ENCODE measurements at regions not wholly inside any gene's neighbourhood (a gene's known extent, or its start where the extent isn't known, plus 50 kb on each side); places are given as distances from the start of the nearest gene placed in this dataset.

DNA sequence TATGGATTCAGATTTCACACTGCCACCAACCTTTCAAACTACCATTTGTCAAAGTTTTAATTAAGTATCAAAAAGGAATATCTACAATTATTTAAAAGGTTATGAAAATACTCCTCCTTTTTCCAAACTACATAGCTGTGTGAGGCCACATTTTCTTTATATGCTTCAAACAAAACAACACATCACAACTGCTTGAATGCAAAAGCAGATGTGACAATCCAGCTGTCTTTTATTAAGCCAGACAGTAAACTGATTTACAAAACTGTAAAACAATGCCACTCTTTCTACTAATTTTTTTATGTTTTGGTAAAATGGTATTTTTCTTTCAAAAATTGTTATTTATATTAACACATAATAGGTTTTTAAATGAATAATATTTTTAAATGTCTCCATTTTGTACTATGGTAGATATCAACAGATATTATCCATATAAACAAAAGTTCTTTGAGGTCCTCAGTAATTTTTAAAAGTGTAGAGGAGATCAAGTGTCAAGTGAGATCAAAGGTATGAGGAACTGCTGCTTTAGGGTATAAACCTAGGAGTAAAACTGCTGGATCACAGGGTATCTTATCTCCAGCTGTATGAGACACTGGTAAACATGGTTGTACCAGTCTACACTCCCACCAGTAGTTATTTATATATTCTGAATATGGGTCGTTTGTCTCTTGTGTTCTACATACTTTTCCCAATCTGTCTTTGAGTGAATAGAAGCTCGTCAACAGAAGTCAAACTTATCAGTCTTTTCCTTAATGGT lies 68.8 kb upstream of the SERTAD2 start:
- H3K4me3 Mint-ChIP-seq (ENCODE audit: low read depth), result no peak overlapping the region
- peaks cover 10% of the 10 kb centered on the region for H3K4me1 Mint-ChIP-seq (ENCODE audit: low read depth)
- no peak for DNase-seq (ENCODE audit: low spot score, unreplicated experiment)
- H3K27ac Mint-ChIP-seq, result no peak overlapping the region
- no peaks in the 10 kb centered on the region for H3K9me3 Mint-ChIP-seq (ENCODE audit: low read depth)
- H3K36me3 Mint-ChIP-seq (ENCODE audit: insufficient read depth), result no peaks in the 10 kb centered on the region
- no peaks in the 10 kb centered on the region for H3K27me3 Mint-ChIP-seq
- TF ChIP-seq, protein P1, sequence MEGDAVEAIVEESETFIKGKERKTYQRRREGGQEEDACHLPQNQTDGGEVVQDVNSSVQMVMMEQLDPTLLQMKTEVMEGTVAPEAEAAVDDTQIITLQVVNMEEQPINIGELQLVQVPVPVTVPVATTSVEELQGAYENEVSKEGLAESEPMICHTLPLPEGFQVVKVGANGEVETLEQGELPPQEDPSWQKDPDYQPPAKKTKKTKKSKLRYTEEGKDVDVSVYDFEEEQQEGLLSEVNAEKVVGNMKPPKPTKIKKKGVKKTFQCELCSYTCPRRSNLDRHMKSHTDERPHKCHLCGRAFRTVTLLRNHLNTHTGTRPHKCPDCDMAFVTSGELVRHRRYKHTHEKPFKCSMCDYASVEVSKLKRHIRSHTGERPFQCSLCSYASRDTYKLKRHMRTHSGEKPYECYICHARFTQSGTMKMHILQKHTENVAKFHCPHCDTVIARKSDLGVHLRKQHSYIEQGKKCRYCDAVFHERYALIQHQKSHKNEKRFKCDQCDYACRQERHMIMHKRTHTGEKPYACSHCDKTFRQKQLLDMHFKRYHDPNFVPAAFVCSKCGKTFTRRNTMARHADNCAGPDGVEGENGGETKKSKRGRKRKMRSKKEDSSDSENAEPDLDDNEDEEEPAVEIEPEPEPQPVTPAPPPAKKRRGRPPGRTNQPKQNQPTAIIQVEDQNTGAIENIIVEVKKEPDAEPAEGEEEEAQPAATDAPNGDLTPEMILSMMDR (IDR thresholded peaks at IDR 0.05; ENCODE audit: unreplicated experiment), result no peak

DNA sequence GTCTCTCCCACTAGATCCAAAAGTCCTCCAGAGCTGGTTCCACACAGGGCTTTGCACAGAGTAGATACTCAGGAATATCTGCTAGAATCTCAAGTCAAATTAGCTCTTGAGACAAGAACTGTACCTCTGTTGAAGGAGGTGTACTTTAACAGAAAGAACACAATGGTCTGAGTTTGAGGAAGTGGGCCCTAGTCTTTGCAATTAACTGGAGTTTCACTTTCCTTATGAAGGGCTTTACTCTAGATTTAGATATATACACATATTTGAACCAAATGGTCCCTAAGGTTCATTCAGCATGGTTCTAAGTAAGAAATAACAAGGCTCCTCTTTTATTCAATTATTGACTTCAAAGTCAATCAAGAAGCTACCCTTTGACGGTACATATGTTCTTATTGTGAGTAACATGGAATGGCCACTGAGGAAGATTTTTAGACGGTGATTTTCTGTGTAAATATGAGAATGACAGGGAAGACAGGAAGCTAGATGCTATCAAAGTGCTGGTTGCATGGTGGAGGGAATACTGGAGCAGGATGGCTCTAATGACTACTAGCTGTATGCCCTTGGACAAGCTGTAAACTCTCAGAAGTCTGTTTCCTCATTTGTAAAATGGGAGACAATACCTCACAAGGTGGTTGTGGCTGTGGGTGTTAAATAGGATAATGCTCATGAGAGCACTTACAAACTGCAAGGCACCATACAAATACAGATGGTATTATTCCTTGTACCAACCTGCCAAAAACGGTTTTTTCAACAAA lies 73.5 kb upstream of the SERTAD2 start:
- TF ChIP-seq, protein P1 (IDR thresholded peaks at IDR 0.05; ENCODE audit: unreplicated experiment), result no peak
- no peaks in the 10 kb centered on the region for H3K9me3 Mint-ChIP-seq (ENCODE audit: low read depth)
- H3K4me3 Mint-ChIP-seq (ENCODE audit: low read depth), result no peak overlapping the region
- no peak overlapping the region for H3K27ac Mint-ChIP-seq
- H3K4me1 Mint-ChIP-seq (ENCODE audit: low read depth), result peaks cover 35% of the 10 kb centered on the region
- DNase-seq (ENCODE audit: low spot score, unreplicated experiment), result no peak
- H3K36me3 Mint-ChIP-seq (ENCODE audit: insufficient read depth), result no peaks in the 10 kb centered on the region
- no peaks in the 10 kb centered on the region for H3K27me3 Mint-ChIP-seq

DNA sequence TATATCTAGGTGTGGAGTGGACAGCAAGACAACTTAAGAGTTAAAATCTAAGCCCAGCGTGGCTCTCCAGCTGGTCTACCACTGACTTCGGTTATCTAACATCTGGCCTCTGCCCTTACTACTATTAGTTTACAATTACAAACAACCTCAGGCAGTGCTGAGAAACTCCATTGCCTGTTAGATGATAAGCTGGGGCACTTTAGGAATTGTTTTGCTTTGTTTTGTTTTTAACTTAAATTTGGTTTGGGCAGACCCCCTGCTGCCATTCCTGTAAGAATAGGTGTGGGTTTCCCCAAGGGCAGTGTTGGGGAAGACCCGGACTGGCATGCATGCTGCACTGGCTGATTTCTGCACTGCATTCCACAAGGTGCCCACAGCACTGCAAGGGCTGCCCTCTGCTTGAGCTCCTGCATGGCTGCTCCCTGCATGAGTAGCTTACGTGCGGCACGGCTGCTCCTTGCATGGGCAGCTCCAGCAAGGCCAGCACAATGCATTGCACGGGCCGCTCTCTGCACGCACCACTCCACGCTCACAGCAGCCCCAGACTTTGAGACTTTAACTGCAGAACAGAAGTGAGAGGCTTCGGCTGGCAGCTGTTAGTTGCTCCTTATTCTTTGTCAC lies 74.2 kb upstream of the SERTAD2 start:
- H3K27me3 Mint-ChIP-seq, result no peaks in the 10 kb centered on the region
- TF ChIP-seq, protein P1 (IDR thresholded peaks at IDR 0.05; ENCODE audit: unreplicated experiment), result no peak
- H3K4me1 Mint-ChIP-seq (ENCODE audit: low read depth), result peaks cover 41% of the 10 kb centered on the region
- H3K27ac Mint-ChIP-seq, result peak overlapping the region; percentile 40
- no peaks in the 10 kb centered on the region for H3K36me3 Mint-ChIP-seq (ENCODE audit: insufficient read depth)
- no peaks in the 10 kb centered on the region for H3K9me3 Mint-ChIP-seq (ENCODE audit: low read depth)
- peak overlapping the region; percentile 12 for H3K4me3 Mint-ChIP-seq (ENCODE audit: low read depth)
- DNase-seq (ENCODE audit: low spot score, unreplicated experiment), result peak; percentile 14

DNA sequence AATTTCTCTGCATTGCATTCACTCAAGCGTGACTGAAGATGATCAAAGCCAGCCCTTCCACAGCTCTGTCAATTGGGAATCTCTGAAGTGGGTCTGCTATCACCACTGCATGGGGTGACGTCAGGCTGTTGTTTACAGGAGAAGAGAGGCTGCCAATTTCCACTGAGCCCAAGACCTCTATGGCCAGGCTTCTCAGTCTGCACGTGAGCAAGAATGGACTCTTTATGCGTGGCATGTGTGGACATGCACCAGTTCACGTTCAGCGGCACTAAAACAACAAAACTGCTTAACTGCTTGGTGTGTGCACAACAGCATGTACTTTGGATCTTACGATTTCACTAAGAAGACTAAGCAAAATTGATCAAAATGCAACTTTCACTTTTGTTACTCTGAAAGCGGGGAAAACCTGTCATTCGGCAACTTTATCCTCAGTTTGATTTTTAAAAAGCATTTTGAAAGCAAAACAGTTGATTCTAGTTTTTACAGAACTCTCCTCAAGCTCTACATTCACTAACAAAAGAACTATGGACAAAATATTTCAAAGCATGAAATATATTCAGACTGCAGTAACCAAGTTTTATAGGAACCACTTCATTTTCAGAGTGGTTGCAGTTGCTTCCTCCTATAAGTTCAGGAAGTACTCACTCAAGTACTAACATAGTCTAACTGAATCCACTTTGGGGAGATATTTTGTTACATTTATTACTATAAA lies 77.0 kb upstream of the SERTAD2 start:
- Mint-ChIP-seq H3K27me3 (no peaks in the 10 kb centered on the region), H3K4me1 (ENCODE audit: low read depth) (peaks cover 53% of the 10 kb centered on the region), H3K4me3 (ENCODE audit: low read depth) (no peak overlapping the region), H3K9me3 (ENCODE audit: low read depth) (no peaks in the 10 kb centered on the region), H3K36me3 (ENCODE audit: insufficient read depth) (no peaks in the 10 kb centered on the region), H3K27ac (peak overlapping the region; percentile 78)
- TF ChIP-seq, protein P1 (IDR thresholded peaks at IDR 0.05; ENCODE audit: unreplicated experiment), result no peak
- DNase-seq (ENCODE audit: low spot score, unreplicated experiment), result no peak

DNA sequence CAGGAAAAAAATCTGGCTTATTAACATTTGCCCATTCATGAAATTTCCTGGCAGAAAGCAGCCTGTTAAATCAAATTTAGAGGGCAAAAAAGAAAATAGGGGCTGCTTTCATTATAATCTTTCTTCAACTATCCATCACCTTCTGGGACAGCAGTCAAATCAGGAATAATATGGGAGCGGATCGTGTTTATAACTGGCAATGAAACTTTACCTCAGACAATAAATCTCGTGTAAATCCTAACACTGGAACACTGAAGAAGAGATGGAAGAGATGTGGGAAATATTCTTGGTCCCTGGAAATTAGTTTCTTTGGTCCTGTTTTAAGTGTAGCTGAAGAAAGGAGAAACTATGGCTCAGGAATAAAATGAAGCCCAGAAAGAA lies 77.5 kb upstream of the SERTAD2 start:
- Mint-ChIP-seq H3K4me3 (ENCODE audit: low read depth) (no peak overlapping the region), H3K9me3 (ENCODE audit: low read depth) (no peaks in the 10 kb centered on the region), H3K36me3 (ENCODE audit: insufficient read depth) (no peaks in the 10 kb centered on the region), H3K27ac (peak overlapping the region; percentile 78), H3K27me3 (no peaks in the 10 kb centered on the region), H3K4me1 (ENCODE audit: low read depth) (peaks cover 53% of the 10 kb centered on the region)
- TF ChIP-seq, protein P1 (IDR thresholded peaks at IDR 0.05; ENCODE audit: unreplicated experiment), result no peak
- no peak for DNase-seq (ENCODE audit: low spot score, unreplicated experiment)
